ENCODE measurements at regions not wholly inside any gene's neighbourhood (a gene's known extent, or its start where the extent isn't known, plus 50 kb on each side); places are given as distances from the start of the nearest gene placed in this dataset.

GRCh38 chr3:22555753-22556435 lies 647.2 kb upstream of the UBE2E2 start:
- no peaks in the 10 kb centered on the region for H3K4me1 ChIP-seq
- no peak for DNase-seq
- no peak overlapping the region for H3K27ac ChIP-seq
- H3K36me3 ChIP-seq, result no peaks in the 10 kb centered on the region
- no peak overlapping the region for H3K4me3 ChIP-seq
- intact Hi-C loops (cut with DNase I; ENCODE audit: low total_unique reads), result no loop called here
- TF ChIP-seq POLR2A (IDR thresholded peaks at IDR 0.05), result no peak
- no peak for TF ChIP-seq CTCF (IDR thresholded peaks at IDR 0.05)
- H3K9me3 ChIP-seq, result no peaks in the 10 kb centered on the region
- no peaks in the 10 kb centered on the region for H3K27me3 ChIP-seq

GRCh38 chr3:22565393-22565792 lies 637.7 kb upstream of the UBE2E2 start:
- no peak for DNase-seq
- H3K27ac ChIP-seq, result no peak overlapping the region
- no peaks in the 10 kb centered on the region for H3K4me1 ChIP-seq
- H3K27me3 ChIP-seq, result no peaks in the 10 kb centered on the region
- no peak for TF ChIP-seq CTCF (IDR thresholded peaks at IDR 0.05)
- TF ChIP-seq POLR2A (IDR thresholded peaks at IDR 0.05), result no peak
- H3K9me3 ChIP-seq, result no peaks in the 10 kb centered on the region
- H3K36me3 ChIP-seq, result no peaks in the 10 kb centered on the region
- no peak overlapping the region for H3K4me3 ChIP-seq
- intact Hi-C loops (cut with DNase I; ENCODE audit: low total_unique reads), result no loop called here

- no peak overlapping the region for H3K27ac ChIP-seq
- DNase-seq, result no peak
- no peaks in the 10 kb centered on the region for H3K9me3 ChIP-seq
- H3K4me1 ChIP-seq, result no peaks in the 10 kb centered on the region
- H3K27me3 ChIP-seq, result no peaks in the 10 kb centered on the region
- no peak overlapping the region for H3K4me3 ChIP-seq
- no peak for TF ChIP-seq CTCF (IDR thresholded peaks at IDR 0.05)
- TF ChIP-seq POLR2A (IDR thresholded peaks at IDR 0.05), result no peak
- no peaks in the 10 kb centered on the region for H3K36me3 ChIP-seq
- intact Hi-C loops (cut with DNase I; ENCODE audit: low total_unique reads), result no loop called here
Measured at GRCh38 chr3:22568285-22568684, 634.8 kb upstream of the UBE2E2 start.

GRCh38 chr3:22569570-22569969 lies 633.6 kb upstream of the UBE2E2 start:
- DNase-seq, result no peak
- Histone ChIP-seq H3K4me1 (no peaks in the 10 kb centered on the region), H3K36me3 (no peaks in the 10 kb centered on the region), H3K27me3 (no peaks in the 10 kb centered on the region), H3K9me3 (no peaks in the 10 kb centered on the region), H3K4me3 (no peak overlapping the region), H3K27ac (no peak overlapping the region)
- intact Hi-C loops (cut with DNase I; ENCODE audit: low total_unique reads), result no loop called here
- TF ChIP-seq POLR2A (IDR thresholded peaks at IDR 0.05), result no peak
- no peak for TF ChIP-seq CTCF (IDR thresholded peaks at IDR 0.05)

- TF ChIP-seq POLR2A (IDR thresholded peaks at IDR 0.05), result no peak
- no peak for TF ChIP-seq CTCF (IDR thresholded peaks at IDR 0.05)
- Histone ChIP-seq H3K9me3 (no peaks in the 10 kb centered on the region), H3K4me1 (no peaks in the 10 kb centered on the region), H3K36me3 (no peaks in the 10 kb centered on the region), H3K4me3 (no peak overlapping the region), H3K27me3 (no peaks in the 10 kb centered on the region), H3K27ac (no peak overlapping the region)
- no peak for DNase-seq
- intact Hi-C loops (cut with DNase I; ENCODE audit: low total_unique reads), result no loop called here
Measured at GRCh38 chr3:22581007-22581406, 622.1 kb upstream of the UBE2E2 start.
